ENCODE measurements at regions not wholly inside any gene's neighbourhood (a gene's known extent, or its start where the extent isn't known, plus 50 kb on each side); places are given as distances from the start of the nearest gene placed in this dataset.
"Not testable (repeated sequence)": the region's sequence is repeated elsewhere in the genome, so short reads cannot be mapped to it uniquely, and the experiment has no call there.

DNA sequence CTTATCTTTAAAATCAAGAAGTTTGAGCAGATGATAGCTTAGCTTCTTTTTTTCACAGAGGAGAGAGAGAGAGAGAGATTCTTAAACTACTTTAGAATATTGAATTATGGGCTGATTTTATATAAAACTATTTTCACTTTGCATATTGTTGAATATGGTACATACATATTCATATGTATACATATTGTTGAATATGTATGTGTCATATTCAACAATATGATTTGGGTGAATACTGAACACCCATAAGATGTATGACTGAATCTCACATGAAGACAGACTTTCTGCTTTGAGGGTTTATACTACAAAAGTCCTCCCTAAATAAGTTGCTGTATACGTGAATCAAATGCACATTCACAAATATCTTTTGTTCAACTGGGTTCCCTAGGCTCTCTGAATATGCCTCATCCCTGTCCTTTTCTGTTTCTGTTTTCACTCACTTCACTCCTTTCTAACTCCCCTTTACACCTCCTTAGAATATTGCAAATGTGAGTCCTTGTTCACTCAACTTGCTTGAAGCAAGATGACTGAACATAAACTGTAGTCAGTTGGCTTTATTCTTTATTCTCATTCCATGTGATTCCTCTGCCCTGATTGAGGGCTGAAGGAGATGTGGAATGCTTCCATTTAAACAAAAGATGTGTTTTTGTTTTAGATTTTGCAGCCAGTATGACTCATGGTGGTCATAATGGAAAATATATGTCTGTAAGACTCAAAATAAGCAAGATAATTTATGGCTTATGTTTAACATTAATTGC is 225.4 kb upstream of the DAB2 start:
- no peak for DNase-seq
- no peak for ATAC-seq

DNA sequence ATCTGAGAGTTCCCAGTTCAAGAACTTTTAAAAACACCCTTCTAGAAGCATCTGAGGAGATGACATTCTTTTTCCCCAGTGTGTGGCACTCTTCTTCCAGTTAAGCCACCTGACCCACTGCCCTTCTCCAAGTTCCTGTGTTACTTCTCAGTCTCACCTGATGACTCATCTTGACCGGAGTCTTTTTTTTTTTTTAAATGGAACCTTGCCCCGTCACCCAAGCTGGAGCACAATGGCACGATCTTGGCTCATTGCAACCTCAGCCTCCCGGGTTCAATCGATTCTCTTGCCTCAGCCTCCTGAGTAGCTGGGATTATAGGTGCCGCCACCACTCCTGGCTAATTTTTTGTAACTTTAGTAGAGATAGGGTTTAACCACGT is 224.1 kb upstream of the DAB2 start:
- ATAC-seq: no peak
- DNase-seq: no peak

DNA sequence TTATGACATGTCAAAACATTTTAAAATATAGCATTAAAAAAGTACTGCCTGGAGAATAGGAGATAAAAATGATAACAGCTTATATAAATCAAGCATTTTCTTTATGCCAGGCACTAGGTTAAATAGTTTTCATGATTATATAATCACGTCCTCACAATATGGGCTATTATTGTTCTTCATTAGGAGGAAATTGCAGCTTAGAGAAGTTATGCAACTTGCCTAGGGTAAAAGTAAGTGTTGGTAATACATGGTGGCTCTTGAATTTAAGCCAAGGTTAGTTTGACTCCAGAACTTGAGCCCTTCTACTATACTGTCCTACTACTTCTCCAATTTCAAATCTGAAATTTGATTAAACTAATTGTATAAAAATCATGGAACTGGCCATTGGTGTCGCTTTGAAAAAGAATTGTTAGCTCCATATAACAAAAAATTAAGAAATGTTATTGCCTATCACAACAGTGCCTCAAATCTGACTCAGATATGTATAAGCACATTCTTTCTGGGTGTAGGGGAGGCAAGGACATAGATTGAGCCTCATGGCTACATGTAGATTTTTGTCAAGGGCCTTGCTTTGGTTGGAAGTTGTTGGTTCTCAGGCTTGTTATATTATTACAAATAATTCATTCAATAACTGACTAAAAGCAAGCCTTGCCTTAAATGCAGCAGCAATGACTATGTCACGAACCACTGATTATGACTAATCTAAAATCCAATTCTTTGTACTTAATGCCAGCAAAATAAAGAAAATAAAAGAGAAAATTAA is 223.5 kb upstream of the DAB2 start:
- ATAC-seq (no peak), DNase-seq (no peak)

DNA sequence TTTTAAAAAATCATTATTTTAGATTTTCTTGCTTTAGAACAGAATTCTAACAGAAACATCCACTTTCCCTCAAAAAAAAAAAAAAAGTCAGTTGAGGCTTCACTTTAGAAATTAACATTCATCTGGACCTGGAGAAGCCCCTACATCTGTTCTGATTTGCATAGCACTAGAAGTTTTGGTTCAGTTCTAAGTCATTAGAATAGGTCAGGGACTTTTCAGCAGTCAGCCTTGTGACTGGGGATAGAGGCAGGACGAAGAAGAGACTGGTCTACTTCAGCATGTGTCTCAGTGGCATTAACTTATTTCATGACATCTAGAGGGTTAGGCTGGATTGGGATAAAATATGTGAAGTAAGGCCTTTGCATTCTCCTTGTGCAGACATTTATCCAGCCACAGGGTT is 215.8 kb upstream of the DAB2 start:
- DNase-seq: no peak
- no peak for ATAC-seq

DNA sequence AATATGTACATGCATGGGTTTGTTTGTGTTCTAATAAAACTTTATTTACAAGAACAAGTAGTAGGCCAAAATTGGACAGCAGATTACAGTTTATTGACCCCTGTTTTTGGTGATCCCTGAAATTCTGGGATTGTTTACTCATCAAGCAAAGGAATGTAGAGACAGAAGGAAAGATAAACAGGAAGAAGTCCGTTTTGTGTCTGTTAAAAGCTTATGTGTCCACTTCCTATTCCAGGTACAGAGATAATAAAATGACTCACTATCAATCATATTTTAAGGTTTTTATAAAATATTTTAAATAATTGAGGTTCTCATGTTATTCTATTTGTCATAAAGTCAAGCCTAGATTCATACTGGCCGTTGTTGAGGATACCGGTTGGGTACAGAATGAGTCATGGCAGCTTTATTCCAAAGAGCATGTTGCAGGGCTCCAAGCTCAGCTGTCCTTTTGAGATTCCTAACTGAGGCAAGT is 214.9 kb upstream of the DAB2 start:
- DNase-seq: no peak
- no peak for ATAC-seq

DNA sequence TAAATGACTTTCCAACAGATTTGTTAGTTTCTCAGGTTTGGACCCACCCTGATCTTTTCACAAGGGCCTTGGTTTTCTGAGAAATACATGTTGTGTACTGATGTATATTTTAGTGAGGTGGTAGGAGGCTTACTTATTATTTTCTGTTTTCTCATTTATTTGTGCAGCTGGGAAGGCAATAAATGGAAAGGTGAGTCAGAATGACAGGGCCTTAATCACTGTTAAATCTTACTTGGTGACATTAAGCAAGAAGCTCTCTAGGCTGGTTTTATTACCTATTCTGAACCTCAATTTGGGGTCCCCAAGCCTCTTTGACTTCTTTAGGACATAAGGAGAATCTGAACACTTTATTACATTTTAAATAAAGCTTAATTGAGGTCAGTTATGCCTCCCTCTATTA is 214.0 kb upstream of the DAB2 start:
- no peak for ATAC-seq

DNA sequence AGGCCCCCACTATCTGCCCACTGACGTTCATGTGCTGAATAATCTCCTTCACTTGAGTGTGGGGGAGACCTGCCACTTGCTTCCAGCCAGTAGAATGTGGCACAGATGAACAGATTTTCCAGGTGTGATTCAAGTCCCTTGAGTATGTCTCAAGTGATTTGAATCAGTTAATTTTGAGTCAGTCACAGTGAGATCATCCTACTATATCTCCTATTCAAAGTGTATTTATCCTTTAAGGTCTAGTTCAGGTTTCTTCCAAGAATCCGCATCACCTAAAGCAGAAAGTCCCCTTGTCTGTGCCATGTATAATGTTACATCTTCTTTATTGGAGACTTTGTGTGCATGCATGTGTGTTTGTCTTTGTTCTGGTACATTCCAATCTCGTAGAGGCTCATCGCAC is 208.3 kb upstream of the DAB2 start:
- ATAC-seq (no peak), DNase-seq (no peak)

More for the DNA sequence above, 214.0 kb upstream of the DAB2 start:
- DNase-seq: no peak

DNA sequence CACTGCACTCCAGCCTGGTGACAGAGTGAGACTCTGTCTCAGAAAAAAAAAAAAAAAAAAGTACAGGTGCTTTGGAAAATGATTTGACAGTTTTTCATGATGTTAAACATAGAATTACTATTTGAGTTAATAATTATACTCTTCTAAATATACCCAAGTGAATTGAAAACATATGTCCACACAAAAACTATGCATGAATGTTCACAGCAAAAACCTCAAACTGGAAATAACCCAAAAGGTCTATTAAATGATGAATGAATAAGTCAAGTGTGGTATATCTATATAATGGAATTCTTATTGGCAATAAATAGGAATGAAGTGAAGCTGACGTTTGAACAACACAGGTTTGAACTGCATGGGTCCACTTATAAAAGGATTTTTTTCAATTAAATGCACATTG is 207.2 kb upstream of the DAB2 start:
- DNase-seq (no peak), ATAC-seq (no peak)

DNA sequence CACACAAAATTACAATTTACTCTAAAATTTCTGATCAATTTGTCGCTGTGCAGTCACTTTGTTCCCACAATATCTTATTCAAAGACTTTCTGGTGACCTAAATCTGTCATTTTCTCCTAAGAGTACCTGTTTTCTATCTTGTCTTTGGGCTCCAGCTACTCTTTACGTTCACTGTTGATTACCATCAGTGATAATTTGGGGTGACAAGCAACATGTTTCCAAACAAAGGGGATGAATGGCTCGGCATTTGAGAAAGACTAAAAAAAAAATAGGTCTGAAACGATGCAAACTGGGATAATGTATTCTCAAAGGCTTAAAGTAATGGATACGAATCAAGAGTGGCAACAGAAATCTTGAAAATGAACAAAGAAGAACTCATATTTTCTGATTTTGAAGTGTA is 205.2 kb upstream of the DAB2 start:
- DNase-seq (no peak), ATAC-seq (no peak)

DNA sequence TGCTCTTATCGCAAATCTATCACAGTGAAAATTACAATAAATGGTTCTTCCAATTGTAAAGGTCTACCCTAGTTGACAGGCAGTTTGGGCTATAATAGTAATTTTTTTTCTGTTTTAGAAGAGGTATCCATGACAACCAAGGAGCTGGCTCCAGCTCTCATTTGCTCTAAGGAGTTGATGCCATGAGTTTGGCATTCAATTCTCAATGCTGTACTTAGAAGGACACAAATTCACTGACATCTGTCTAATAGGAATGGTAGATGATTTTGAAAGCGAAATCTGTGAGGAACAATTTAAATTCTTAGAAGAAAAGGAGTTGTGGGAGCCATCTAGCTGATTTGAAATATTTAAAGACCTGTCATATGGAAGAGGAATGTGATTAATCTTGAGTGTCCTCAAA is 203.6 kb upstream of the DAB2 start:
- no peak for ATAC-seq
- DNase-seq: no peak

DNA sequence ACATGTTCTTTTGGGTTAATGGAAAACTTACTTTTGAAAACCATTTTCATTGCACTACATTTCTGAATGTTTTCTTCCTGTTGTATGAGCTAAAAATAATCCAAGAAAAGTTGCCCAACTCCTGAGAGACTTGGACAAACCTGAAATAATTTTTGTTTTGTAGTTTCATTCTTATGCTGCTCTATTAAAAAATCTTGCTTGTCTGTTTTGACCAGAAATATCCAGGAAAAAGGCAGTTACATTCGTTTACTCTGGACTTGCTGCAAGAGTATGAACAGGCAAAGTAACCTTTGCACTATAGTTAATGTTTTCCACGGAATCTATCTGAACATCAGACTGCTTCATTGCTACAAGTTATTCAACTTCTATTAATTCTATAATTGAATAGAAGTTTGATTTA is 200.1 kb upstream of the DAB2 start:
- DNase-seq (no peak), ATAC-seq (no peak)

DNA sequence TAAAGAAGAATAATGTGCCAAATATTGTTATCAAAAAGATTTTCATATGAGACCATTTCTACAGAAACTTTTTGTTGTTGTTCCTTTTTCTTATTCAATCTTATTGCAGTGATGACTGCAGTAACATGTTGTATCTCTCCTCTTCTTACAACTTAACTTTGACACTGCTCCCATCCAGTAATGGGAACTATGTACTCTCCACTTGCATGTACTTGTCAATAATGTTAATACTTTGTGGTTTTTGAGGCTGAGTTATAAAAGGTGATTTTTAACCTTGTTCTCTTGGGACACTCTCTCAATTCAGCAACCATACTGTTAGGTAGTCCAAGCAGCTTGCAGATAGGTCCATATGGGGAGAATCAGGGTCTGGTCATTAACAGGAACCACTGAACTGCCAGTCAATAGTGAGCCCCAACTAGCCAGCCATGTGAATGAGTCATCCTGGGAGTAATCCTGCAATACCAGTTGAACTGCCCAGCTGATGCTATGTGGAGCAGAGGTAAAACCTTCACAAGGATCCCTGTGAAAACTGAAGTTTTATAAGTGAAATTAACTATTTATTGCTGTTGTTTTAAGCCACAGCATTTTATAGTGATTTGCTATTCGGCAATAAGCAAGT is 199.6 kb upstream of the DAB2 start:
- no peak for DNase-seq
- ATAC-seq: no peak

DNA sequence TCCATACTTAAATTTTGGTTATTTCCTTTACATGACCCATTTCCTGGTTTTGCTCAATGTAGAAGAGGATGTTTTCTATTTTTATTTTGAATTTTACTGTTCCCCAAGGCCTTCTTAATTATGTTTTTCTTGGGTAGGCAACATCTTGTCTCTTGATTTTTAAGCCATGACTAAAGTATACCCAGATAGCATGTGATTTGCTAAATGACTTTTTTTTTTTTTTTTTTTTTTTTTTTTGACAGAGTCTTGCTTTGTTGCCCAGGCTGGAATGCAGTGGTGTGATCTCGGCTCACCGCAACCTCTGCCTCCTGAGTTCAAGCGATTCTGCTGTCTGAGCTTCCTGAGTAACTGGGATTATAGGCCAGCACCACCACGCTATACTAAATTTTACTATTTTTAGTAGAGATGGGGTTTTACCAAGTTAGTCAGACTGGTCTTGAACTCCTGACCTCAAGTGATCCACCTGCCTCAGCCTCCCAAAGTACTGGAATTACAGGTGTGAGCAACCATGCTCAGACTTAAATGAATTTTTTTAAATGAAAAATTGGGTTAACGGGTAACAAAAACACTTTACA is 198.6 kb upstream of the DAB2 start:
- no peak for DNase-seq
- no peak for ATAC-seq

DNA sequence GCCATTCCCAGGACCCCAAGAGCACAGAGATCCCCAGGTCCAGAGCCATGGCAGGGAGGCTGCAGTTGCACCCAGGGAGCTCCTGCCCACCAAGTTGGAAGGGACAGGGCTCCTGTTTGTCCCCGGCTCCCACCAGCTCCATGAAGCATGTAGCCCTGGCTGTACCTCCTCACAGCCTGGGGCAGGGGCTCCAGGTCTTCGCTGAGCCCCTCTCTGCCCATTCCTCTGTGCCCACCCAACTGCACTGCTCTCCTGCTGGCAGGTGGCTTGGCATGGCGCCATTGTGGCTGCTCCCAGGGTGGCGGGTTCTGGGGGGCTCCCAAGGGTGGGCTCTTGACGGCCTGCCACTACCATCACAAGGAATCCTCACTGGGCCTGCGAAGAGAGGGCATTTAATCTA is 197.5 kb upstream of the DAB2 start:
- ATAC-seq: no peak
- DNase-seq: no peak

DNA sequence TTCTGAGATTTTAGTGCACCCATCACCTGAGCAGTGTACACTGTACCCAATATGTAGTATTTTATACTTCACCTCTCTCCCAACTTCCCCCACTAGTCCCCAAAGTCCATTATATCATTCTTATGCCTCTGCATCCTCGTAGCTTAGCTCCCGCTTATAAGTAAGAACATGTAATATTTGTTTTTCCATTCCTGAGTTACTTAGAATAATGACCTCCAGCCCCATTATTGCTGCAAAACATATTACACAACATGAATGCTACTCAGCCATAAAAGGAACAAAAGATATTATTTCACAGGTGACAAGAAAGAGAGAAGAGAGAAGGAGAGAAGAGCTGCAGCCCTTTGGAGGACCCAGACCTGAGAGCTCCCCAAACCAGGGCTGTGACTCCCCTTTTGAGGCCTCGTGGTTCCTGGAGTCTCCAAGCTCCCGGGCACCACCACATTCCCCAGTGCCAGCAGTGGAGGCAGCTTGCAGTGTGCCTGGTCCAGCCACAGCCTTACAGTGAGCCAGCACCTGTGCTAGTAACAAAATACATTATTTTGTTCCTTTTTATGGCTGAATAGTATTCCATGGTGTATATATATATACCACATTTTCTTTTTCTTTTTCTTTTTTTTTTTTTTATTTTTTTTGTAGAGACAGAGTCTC is 194.5 kb upstream of the DAB2 start:
- DNase-seq: no peak
- ATAC-seq: no peak

DNA sequence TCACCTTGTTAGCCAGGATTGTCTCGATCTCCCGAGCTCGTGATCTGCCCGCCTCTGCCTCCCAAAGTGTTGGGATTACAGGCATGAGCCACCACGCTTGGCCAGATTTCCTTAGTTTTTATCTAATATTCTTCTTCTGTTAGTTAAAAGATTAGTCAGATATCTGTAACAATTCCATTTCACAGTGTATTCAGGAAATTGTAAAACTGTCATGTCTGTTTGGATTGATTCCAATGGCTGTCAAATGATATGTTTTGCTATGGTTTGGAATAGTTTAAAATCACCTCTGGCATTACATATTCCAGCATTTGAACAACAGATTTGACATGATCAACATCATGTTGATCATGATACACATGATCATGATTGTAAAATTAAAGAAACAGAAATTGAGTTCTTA is 193.6 kb upstream of the DAB2 start:
- ATAC-seq (no peak), DNase-seq (no peak)

DNA sequence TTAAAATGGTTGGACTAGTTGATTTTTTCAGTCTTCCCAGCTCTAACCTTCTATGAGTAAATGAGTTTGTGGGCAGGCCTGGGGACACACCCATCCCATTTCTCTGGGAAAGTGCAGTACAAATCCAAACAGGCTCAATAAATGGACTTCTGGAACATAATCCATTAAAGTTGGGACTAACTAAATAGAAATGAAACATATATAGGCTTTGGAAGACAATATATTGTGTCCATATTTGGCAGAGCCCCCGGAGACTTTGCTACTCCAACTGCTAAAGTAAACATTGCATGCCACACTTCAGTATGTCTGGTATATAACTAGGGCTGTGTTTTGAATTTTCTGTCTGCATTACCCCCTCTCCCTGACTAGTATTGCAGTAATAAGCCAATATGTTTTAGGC is 191.4 kb upstream of the DAB2 start:
- DNase-seq (no peak), ATAC-seq (no peak)

DNA sequence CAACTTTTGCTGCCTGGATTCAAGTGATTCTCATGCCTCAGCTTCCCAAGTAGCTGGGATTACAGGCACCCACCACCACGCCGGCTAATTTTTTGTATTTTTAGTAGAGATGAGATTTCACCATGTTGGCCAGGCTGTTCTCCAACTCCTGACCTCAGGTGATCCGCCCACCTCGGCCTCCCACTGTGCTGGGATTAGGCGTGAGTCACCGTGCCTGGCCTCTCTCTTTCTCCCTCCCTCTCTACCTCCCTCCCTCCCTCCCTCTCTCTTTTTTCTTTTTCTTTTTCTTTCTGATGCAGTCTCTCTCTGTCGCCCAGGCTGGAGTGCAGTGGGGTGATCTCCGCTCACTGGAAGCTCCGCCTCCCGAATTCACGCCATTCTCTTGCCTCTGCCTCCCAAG is 186.3 kb upstream of the DAB2 start:
- DNase-seq, ATAC-seq: not testable (repeated sequence)

DNA sequence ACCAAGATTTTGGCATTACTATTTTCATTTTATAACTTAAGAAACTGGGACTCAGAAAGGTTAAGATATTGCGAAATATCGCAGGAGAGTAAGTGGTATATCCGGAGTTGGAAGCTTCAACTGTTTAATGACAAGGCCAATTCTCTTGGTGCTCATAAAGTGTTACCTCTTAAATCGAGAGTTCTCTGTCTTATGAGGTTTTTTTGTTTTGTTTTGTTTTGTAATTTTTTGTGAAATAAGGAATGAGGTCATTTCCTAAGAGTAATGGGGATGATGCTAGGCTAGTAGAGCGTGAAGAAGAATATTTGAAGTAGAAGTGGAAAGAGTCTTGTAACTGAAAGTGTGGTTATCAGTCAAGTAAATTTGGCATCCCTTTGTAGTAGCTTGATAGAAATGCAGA is 183.2 kb upstream of the DAB2 start:
- no peak for ATAC-seq
- no peak for DNase-seq

DNA sequence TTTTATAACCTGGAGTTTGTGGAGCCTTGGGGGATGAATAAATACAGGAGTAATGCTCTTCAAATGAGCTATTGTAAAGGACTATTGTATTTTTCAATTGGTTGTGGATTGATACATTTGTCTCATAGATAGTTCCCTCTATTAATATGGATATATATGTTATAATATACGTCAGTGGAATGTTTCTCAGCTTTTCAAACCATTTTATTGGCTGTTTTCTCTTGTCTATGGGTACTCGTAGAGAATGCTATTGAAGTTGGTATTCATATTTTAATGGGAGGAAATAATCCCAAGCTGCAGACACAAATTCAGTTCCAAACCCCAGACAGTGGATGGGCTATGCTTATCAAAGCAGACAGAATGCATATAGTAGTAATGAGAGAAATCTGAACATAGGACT is 181.8 kb upstream of the DAB2 start:
- DNase-seq: no peak
- ATAC-seq: no peak

DNA sequence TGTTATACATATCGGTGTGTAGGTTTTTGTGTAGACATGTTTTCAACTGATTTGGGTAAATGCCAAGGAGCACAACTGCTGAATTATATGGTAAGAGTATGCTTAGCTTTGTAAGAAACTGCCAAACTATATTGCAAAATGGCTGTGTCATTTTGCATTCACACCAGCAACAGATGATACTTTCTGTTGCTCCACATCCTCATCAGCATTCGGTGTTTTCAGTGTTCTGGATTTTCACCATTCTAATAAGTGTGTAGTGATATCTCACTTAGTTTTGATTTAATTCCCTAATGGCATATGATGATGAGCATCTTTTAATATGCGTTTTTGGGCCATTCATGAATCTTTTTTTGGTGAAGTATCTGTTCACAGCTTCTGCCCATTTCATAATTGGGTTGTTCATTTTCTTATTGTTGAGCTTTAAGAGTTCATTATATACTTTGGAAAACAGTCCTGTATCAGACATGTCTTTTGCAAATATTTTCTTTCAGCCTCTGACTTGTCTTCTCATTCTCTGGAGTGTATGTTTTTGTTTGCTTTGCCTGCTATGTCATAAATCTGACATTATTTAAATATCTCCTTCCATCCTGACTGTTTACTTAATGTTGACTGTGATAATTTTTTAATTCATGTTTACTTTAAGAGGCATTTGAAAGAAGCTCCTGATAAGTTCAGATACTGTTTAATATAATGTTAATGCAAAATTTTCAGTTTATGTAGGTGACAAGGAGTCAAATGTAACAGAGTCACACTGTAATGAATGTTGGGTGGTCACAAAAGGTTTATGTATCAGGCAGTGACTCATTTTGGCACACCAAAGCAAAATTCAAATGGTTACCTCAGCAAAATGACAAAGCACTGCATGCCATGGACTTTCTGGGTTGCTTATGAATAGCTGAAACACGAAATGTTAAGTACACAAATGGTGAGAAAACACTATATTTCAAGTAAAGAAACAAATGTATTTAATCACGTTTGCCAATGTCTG is 181.1 kb upstream of the DAB2 start:
- ATAC-seq (no peak), DNase-seq (no peak)
